Fibroblast of lung (primary cell): ENCODE measurements at regions not wholly inside any gene's neighbourhood (a gene's known extent, or its start where the extent isn't known, plus 50 kb on each side); places are given as distances from the start of the nearest gene placed in this dataset.

Source experiments
- EZH2 ChIP-seq: IDR thresholded peaks from 2 replicates; pipeline ENCODE4 v1.5.1; 2012; ENCODE audit warnings: low read length, control low read depth, mild to moderate bottlenecking; ENCODE audit errors: missing control alignments
- TF ChIP-seq, protein P1 (sequence below), 2 donors: IDR thresholded peaks in 1 of 2; conservative IDR thresholded peaks in 1 of 2; 1 replicate in 1 of 2; 2 replicates in 1 of 2; pipeline ENCODE4 v1.5.1; 2011 to 2012; ENCODE audit warnings: low read length in 2 of 2, control low read depth in 1 of 2, inconsistent platforms in 1 of 2, low read depth in 1 of 2, mild to moderate bottlenecking in 1 of 2

DNA sequence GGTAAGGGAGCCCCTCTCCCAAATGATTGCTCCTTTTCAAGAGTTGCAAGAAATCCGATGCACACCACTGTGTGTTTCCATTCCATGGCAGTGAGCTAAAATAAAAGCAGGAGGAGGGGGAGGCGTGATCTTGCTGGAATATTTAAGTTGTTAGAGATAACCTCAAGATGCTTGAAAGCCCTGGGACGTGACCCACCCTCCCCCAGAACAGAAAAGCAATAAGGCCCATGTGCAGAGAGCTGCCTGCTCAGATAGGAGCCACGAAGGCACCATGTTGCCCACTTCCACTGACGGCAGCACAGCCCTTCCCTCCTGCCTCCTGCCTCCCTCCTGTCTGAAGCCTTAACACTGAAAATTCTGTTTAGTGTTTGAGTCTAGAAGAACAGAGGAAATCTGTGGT is 432.6 kb upstream of the CDH4 start:
- TF ChIP-seq, protein P1, sequence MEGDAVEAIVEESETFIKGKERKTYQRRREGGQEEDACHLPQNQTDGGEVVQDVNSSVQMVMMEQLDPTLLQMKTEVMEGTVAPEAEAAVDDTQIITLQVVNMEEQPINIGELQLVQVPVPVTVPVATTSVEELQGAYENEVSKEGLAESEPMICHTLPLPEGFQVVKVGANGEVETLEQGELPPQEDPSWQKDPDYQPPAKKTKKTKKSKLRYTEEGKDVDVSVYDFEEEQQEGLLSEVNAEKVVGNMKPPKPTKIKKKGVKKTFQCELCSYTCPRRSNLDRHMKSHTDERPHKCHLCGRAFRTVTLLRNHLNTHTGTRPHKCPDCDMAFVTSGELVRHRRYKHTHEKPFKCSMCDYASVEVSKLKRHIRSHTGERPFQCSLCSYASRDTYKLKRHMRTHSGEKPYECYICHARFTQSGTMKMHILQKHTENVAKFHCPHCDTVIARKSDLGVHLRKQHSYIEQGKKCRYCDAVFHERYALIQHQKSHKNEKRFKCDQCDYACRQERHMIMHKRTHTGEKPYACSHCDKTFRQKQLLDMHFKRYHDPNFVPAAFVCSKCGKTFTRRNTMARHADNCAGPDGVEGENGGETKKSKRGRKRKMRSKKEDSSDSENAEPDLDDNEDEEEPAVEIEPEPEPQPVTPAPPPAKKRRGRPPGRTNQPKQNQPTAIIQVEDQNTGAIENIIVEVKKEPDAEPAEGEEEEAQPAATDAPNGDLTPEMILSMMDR (conservative IDR thresholded peaks at IDR 0.05 in 1 of 2, IDR thresholded peaks at IDR 0.05 in 1 of 2; ENCODE audit: low read depth in 1 of 2, low read length in 2 of 2) = no peak
- no peak for TF ChIP-seq EZH2
